GM12864 (cell line): ENCODE measurements at regions not wholly inside any gene's neighbourhood (a gene's known extent, or its start where the extent isn't known, plus 50 kb on each side); places are given as distances from the start of the nearest gene placed in this dataset.

ENCODE experiments used
- DNase-seq: peaks from one replicate; pipeline ENCODE4 v3.0.0-alpha.2; 2011; ENCODE audit warnings: low read depth
- H3K4me3 ChIP-seq: 2 replicates; pipeline ENCODE4 v1.5.1; 2011; ENCODE audit warnings: mild to moderate bottlenecking, low read depth, low read length, control low read depth
- CTCF ChIP-seq: IDR thresholded peaks from 2 replicates; pipeline ENCODE4 v1.5.1; 2011; ENCODE audit warnings: low read depth, mild to moderate bottlenecking, moderate library complexity, low read length, control low read depth, inconsistent platforms; ENCODE audit errors: missing control alignments

- no peak for TF ChIP-seq CTCF
- DNase-seq, result no peak
Measured at GRCh38 chr20:21936720-21937380, 231.4 kb downstream of the PAX1 start.

GRCh38 chr20:21936261-21936660 is 230.8 kb downstream of the PAX1 start:
- H3K4me3 ChIP-seq, result no peak overlapping the region
- TF ChIP-seq CTCF, result no peak
- no peak for DNase-seq

More at GRCh38 chr20:21936720-21937380, 231.4 kb downstream of the PAX1 start:
- no peak overlapping the region for H3K4me3 ChIP-seq

- DNase-seq, result no peak
Measured at GRCh38 chr20:21933526-21933925, 228.1 kb downstream of the PAX1 start.

GRCh38 chr20:21921251-21921650 is 215.8 kb downstream of the PAX1 start:
- no peak overlapping the region for H3K4me3 ChIP-seq
- no peak for DNase-seq
- no peak for TF ChIP-seq CTCF

More at GRCh38 chr20:21933526-21933925, 228.1 kb downstream of the PAX1 start:
- no peak overlapping the region for H3K4me3 ChIP-seq
- TF ChIP-seq CTCF, result no peak

- no peak for TF ChIP-seq CTCF
- DNase-seq, result no peak
- no peak overlapping the region for H3K4me3 ChIP-seq
Measured at GRCh38 chr20:21920211-21920610, 214.7 kb downstream of the PAX1 start.

GRCh38 chr20:21918398-21918797 is 212.9 kb downstream of the PAX1 start:
- TF ChIP-seq CTCF, result no peak
- no peak overlapping the region for H3K4me3 ChIP-seq
- DNase-seq, result no peak

- no peak for DNase-seq
- no peak for TF ChIP-seq CTCF
Measured at GRCh38 chr20:21902391-21902790, 196.9 kb downstream of the PAX1 start.

More at GRCh38 chr20:21902391-21902790, 196.9 kb downstream of the PAX1 start:
- no peak overlapping the region for H3K4me3 ChIP-seq
